Ishikawa (cell line): ENCODE measurements at regions not wholly inside any gene's neighbourhood (a gene's known extent, or its start where the extent isn't known, plus 50 kb on each side); places are given as distances from the start of the nearest gene placed in this dataset.

Experiments
- EP300 ChIP-seq: IDR thresholded peaks from 2 replicates; pipeline ENCODE4 v1.6.1; 2012; ENCODE audit warnings: borderline replicate concordance
- MAX ChIP-seq: IDR thresholded peaks from 2 replicates; pipeline ENCODE4 v1.6.1; 2012
- REST ChIP-seq: IDR thresholded peaks from 2 replicates; pipeline ENCODE4 v1.6.1; 2012; ENCODE audit warnings: low read depth, mild to moderate bottlenecking
- TEAD4 ChIP-seq: IDR thresholded peaks from 2 replicates; pipeline ENCODE4 v1.6.1; 2012
- TF ChIP-seq, protein P1 (sequence below): IDR thresholded peaks from 2 replicates; pipeline ENCODE4 v1.6.1; 2012

- TF ChIP-seq REST (no peak), TEAD4 (no peak), EP300 (no peak), MAX (no peak)
- TF ChIP-seq, protein P1, sequence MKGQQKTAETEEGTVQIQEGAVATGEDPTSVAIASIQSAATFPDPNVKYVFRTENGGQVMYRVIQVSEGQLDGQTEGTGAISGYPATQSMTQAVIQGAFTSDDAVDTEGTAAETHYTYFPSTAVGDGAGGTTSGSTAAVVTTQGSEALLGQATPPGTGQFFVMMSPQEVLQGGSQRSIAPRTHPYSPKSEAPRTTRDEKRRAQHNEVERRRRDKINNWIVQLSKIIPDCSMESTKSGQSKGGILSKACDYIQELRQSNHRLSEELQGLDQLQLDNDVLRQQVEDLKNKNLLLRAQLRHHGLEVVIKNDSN = no peak
These were observed 131.1 kb upstream of the NR3C2 start for GRCh38 chr4:148573296-148573695.
